AG09309 (cell line): ENCODE measurements at regions not wholly inside any gene's neighbourhood (a gene's known extent, or its start where the extent isn't known, plus 50 kb on each side); places are given as distances from the start of the nearest gene placed in this dataset.

ENCODE experiments used
- DNase-seq: peaks from one replicate; pipeline ENCODE4 v3.0.0-alpha.2; 2010; ENCODE audit warnings: low read depth
- H3K4me3 ChIP-seq: 2 replicates; pipeline ENCODE4 v1.5.1; 2011; ENCODE audit warnings: mild to moderate bottlenecking, low read depth, low read length, moderate library complexity; ENCODE audit not compliant: control insufficient read depth
- CTCF ChIP-seq: IDR thresholded peaks from 2 replicates; pipeline ENCODE4 v1.5.1; 2011; ENCODE audit warnings: mild to moderate bottlenecking, low read depth, low read length, inconsistent platforms; ENCODE audit not compliant: insufficient read depth, control insufficient read depth; ENCODE audit errors: missing control alignments

GRCh38 chr2:66888246-66888645 is 453.3 kb downstream of the MEIS1 start:
- TF ChIP-seq CTCF = no peak
- DNase-seq = no peak
- no peak overlapping the region for H3K4me3 ChIP-seq

- DNase-seq = peak; percentile 100
- no peak overlapping the region for H3K4me3 ChIP-seq
- TF ChIP-seq CTCF = no peak
Measured at GRCh38 chr2:66888791-66889631, 454.1 kb downstream of the MEIS1 start.

GRCh38 chr2:66889632-66889882 is 454.6 kb downstream of the MEIS1 start:
- DNase-seq = no peak
- TF ChIP-seq CTCF = no peak
- H3K4me3 ChIP-seq = no peak overlapping the region

- no peak overlapping the region for H3K4me3 ChIP-seq
- no peak for TF ChIP-seq CTCF
- no peak for DNase-seq
Measured at GRCh38 chr2:66890166-66890742, 455.3 kb downstream of the MEIS1 start.

GRCh38 chr2:66895206-66895605 is 460.3 kb downstream of the MEIS1 start:
- H3K4me3 ChIP-seq = no peak overlapping the region
- no peak for DNase-seq
- no peak for TF ChIP-seq CTCF

GRCh38 chr2:66896131-66896530 is 461.2 kb downstream of the MEIS1 start:
- H3K4me3 ChIP-seq = no peak overlapping the region
- TF ChIP-seq CTCF = no peak
- no peak for DNase-seq
